ENCODE measurements at regions not wholly inside any gene's neighbourhood (a gene's known extent, or its start where the extent isn't known, plus 50 kb on each side); places are given as distances from the start of the nearest gene placed in this dataset.

DNA sequence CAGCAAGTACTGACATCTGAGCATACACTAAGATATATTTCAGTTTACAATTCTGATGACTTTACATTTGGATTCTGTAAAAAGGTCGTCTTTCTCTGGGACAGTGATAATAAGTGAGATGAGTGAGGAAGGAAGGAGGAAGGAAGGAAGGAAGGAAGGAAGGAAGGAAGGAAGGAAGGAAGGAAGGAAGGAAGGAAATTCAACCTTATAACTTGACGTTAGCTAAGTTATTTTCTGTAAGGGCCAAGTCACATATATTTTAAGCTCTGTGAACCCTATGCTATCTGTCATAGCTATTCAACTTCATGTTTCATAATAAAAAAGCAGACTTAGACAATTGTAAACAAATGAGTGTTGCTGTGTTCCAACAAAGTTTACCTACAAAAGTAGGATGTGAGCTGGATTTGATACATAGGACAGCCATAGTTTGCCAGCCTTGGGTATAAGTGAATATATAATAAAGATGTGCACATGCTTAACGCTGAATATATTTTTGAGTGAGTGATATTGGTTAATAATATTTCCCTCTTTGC is 753.0 kb upstream of the NDST4 start:
- ChIA-PET CTCF (no interaction called here), POLR2A (no interaction called here)
- Histone ChIP-seq H3K9me3 (ENCODE audit: control insufficient read depth, insufficient read depth, low read depth, low read length) (no peaks in the 10 kb centered on the region), H3K27ac (ENCODE audit: extremely low read depth, low read depth, low read length) (no peak overlapping the region), H3K36me3 (ENCODE audit: control insufficient read depth in 2 of 2, insufficient read depth in 1 of 2, low read length in 2 of 2) (no peaks in the 10 kb centered on the region), H3K4me1 (ENCODE audit: control insufficient read depth, insufficient read depth, low read length) (no peaks in the 10 kb centered on the region), H3K4me3 (ENCODE audit: low read depth, low read length) (no peak overlapping the region)
- TF ChIP-seq ZNF311 (tag by site-specific recombination; IDR thresholded peaks at IDR 0.05; ENCODE audit: borderline replicate concordance) (no peak), ZSCAN16 (tag by site-specific recombination; IDR thresholded peaks at IDR 0.05) (no peak), ZNF544 (tag by site-specific recombination; IDR thresholded peaks at IDR 0.05) (no peak), SP2 (tag by site-specific recombination; IDR thresholded peaks at IDR 0.05) (no peak), ZNF560 (tag by site-specific recombination; IDR thresholded peaks at IDR 0.05; ENCODE audit: borderline replicate concordance) (no peak), KLF16 (tag by site-specific recombination; IDR thresholded peaks at IDR 0.05) (no peak), ZNF19 (tag by site-specific recombination; IDR thresholded peaks at IDR 0.05; ENCODE audit: low read depth) (no peak), ZIC2 (tag by site-specific recombination; IDR thresholded peaks at IDR 0.05) (no peak), ZNF654 (tag by site-specific recombination; IDR thresholded peaks at IDR 0.05; ENCODE audit: low read depth) (no peak), ZNF501 (tag by site-specific recombination; IDR thresholded peaks at IDR 0.05) (no peak), HOXA7 (CRISPR knock-in tag; IDR thresholded peaks at IDR 0.05; ENCODE audit: borderline replicate concordance) (no peak), GLIS1 (tag by site-specific recombination; IDR thresholded peaks at IDR 0.05) (no peak), ZNF302 (tag by site-specific recombination; IDR thresholded peaks at IDR 0.05; ENCODE audit: low read depth) (no peak), REPIN1 (tag by site-specific recombination; IDR thresholded peaks at IDR 0.05; ENCODE audit: low read depth) (no peak), ZNF707 (tag by site-specific recombination; IDR thresholded peaks at IDR 0.05) (no peak)
- TF ChIP-seq, protein P1, sequence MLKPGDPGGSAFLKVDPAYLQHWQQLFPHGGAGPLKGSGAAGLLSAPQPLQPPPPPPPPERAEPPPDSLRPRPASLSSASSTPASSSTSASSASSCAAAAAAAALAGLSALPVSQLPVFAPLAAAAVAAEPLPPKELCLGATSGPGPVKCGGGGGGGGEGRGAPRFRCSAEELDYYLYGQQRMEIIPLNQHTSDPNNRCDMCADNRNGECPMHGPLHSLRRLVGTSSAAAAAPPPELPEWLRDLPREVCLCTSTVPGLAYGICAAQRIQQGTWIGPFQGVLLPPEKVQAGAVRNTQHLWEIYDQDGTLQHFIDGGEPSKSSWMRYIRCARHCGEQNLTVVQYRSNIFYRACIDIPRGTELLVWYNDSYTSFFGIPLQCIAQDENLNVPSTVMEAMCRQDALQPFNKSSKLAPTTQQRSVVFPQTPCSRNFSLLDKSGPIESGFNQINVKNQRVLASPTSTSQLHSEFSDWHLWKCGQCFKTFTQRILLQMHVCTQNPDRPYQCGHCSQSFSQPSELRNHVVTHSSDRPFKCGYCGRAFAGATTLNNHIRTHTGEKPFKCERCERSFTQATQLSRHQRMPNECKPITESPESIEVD (tag by site-specific recombination; IDR thresholded peaks at IDR 0.05), result no peak
- TF ChIP-seq, protein P2, sequence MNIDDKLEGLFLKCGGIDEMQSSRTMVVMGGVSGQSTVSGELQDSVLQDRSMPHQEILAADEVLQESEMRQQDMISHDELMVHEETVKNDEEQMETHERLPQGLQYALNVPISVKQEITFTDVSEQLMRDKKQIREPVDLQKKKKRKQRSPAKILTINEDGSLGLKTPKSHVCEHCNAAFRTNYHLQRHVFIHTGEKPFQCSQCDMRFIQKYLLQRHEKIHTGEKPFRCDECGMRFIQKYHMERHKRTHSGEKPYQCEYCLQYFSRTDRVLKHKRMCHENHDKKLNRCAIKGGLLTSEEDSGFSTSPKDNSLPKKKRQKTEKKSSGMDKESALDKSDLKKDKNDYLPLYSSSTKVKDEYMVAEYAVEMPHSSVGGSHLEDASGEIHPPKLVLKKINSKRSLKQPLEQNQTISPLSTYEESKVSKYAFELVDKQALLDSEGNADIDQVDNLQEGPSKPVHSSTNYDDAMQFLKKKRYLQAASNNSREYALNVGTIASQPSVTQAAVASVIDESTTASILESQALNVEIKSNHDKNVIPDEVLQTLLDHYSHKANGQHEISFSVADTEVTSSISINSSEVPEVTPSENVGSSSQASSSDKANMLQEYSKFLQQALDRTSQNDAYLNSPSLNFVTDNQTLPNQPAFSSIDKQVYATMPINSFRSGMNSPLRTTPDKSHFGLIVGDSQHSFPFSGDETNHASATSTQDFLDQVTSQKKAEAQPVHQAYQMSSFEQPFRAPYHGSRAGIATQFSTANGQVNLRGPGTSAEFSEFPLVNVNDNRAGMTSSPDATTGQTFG (tag by site-specific recombination; IDR thresholded peaks at IDR 0.05; ENCODE audit: borderline replicate concordance), result no peak
- TF ChIP-seq, protein P3, sequence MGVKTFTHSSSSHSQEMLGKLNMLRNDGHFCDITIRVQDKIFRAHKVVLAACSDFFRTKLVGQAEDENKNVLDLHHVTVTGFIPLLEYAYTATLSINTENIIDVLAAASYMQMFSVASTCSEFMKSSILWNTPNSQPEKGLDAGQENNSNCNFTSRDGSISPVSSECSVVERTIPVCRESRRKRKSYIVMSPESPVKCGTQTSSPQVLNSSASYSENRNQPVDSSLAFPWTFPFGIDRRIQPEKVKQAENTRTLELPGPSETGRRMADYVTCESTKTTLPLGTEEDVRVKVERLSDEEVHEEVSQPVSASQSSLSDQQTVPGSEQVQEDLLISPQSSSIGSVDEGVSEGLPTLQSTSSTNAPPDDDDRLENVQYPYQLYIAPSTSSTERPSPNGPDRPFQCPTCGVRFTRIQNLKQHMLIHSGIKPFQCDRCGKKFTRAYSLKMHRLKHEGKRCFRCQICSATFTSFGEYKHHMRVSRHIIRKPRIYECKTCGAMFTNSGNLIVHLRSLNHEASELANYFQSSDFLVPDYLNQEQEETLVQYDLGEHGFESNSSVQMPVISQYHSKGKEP (tag by site-specific recombination; IDR thresholded peaks at IDR 0.05), result no peak
- TF ChIP-seq, protein P4, sequence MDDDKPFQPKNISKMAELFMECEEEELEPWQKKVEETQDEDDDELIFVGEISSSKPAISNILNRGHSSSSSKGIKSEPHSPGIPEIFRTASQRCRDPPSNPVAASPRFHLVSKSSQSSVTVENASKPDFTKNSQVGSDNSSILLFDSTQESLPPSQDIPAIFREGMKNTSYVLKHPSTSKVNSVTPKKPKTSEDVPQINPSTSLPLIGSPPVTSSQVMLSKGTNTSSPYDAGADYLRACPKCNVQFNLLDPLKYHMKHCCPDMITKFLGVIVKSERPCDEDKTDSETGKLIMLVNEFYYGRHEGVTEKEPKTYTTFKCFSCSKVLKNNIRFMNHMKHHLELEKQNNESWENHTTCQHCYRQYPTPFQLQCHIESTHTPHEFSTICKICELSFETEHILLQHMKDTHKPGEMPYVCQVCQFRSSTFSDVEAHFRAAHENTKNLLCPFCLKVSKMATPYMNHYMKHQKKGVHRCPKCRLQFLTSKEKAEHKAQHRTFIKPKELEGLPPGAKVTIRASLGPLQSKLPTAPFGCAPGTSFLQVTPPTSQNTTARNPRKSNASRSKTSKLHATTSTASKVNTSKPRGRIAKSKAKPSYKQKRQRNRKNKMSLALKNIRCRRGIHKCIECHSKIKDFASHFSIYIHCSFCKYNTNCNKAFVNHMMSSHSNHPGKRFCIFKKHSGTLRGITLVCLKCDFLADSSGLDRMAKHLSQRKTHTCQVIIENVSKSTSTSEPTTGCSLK (tag by site-specific recombination; IDR thresholded peaks at IDR 0.05), result no peak
